GM12892 (cell line): ENCODE measurements at regions not wholly inside any gene's neighbourhood (a gene's known extent, or its start where the extent isn't known, plus 50 kb on each side); places are given as distances from the start of the nearest gene placed in this dataset.

ENCODE experiments used
- DNase-seq: peaks from one replicate; pipeline ENCODE4 v3.0.0; 2011; ENCODE audit not compliant: insufficient read length
- FAIRE-seq: peaks from 2 replicates; lab custom pipeline; 2011; peaks lifted over from hg19 to GRCh38; lab: Jason Lieb, UNC
- POLR2A ChIP-seq: IDR thresholded peaks from 2 replicates; pipeline ENCODE4 v1.6.1; 2011; ENCODE audit warnings: low read depth, low read length, control low read depth
- POLR2AphosphoS5 ChIP-seq: IDR thresholded peaks from 2 replicates; pipeline ENCODE4 v1.6.1; 2011; ENCODE audit warnings: low read depth, low read length, control low read depth
- TAF1 ChIP-seq: IDR thresholded peaks from 2 replicates; pipeline ENCODE4 v1.6.1; 2011; ENCODE audit warnings: low read depth, mild to moderate bottlenecking, control low read depth, low read length, borderline replicate concordance

DNA sequence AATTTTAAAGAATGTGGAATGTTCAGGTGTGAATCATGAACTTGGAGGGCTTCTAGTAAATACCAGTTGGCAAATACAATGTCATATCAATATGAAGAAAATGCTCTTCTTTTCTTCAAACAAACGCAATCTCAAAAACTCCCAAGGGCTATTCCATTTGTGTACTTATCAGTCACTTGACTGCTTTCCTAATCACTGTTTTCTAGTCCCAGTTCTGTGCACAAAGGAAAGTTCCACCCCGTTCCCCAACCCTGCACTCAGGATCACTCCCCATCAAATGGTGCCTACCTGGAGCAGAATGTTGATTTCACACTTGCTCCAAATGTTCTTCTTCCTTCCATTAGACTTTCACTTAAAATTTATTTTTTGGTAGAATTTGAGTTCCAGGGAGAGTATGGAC is 92.6 kb upstream of the RFC3 start:
- TF ChIP-seq TAF1 (no peak), POLR2AphosphoS5 (no peak), POLR2A (no peak)
- DNase-seq, result no peak
- FAIRE-seq, result no peak

DNA sequence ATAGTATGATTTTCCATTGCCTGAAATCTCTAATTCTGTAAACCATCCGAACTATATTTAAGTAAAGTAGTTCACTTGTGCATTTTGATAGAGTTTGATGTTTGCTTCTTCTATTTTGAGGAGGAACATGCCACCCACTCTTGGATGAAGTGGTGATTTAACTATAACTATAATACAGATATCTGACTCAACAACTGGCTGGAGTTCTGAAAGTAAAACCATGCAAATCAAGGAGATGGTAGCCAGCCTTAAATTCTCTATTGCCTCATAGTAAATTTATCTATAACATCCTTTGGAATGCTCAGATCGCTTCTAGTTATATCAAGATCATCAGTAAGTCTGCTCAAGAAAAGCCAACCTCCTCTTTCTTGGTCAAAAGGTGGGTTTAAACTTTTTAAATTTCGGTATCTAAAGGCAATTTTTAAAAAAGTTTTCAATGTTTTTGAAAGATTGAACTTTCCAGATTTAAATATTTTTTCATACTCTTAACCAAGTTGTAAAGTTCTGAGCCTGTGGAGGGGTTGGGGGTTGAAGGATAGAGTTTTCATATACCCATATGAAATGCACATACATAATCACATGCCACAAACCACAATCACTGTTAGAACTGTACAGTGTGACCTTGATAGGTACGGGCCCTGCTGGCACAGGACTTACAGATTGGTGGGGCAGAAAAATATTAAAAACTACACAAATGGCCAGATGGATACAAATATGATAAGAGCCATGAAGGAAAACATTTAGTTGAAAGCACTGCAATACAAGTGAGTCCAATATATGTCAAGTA is 90.5 kb upstream of the RFC3 start:
- DNase-seq, result no peak
- TF ChIP-seq TAF1, result no peak
- TF ChIP-seq POLR2AphosphoS5, result no peak
- TF ChIP-seq POLR2A, result no peak
- FAIRE-seq, result peak; percentile 9

DNA sequence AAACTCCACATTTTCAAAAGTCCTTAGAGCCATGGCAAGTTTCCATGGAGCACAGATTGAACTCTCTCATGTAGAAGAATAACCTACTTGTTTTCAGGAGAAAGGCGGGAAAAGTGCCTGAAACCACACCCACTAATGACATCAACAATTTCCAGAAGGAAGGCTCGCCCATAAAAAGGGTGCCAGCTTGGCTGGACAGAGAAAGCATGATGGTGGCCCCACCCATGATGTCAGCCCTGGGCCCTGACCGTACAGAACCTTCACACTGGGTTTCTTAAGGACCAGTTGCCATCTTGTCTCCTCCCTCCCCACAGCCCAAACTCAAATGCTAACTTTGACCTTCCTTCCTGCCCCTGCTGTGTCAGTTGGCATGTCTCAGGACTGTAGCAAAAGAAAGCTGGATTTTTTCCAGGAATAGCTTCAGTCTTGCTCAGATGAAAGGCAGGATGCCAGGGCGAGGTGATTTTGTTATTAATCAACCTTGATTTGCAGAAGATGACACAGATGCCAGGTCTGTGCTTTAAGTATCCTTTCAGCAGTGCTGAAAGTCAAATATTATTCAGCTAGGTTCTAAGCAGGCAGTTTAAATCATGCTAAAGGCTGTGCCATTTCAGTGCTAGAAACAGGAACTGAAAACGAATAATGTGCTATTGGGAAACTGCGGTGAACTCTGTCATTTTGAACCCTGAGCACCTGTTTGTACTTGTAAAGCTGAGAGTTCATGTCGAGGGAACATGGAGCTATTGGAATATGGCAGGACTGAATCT is 89.5 kb upstream of the RFC3 start:
- TF ChIP-seq POLR2A, result no peak
- DNase-seq (no peak), FAIRE-seq (peak; percentile 98)

DNA sequence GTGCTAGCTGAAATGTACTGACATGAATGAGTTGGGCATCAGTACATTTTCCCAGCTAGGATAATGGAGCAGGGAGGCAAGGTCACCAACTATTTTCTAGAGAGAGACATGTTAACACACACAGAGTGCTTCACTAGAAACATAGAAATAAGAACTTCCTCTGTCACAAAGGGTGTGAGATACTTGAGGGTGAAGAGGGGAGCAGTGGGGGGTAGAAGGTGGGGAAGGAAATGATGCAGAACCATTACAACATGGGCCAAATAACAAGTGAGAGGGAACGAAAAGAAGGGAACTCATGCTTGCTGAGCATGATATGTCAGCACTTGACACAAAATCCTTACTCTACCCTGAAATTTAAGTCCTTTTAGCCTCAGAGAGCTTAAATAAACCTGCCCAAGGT is 87.8 kb upstream of the RFC3 start:
- DNase-seq (no peak), FAIRE-seq (peak; percentile 87)
- TF ChIP-seq POLR2A, result no peak

DNA sequence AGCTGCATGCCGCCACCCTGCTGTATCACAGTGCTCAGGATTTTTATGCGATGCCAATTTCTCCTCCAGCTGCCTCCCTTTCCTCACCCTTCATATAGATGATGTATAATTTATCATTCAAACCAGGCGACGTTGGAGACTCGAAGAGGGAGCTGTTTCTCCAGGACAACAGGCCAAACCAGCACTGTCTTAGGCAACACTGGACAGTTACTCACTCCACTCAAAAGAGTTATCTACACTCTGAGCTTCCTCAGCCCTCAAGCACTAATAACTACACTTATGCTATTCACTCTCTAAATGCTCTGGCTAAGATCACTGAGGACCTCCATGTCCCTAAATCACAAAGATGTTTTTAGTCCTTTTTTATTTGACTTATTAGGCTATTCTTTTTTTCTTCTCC is 87.3 kb upstream of the RFC3 start:
- FAIRE-seq (peak; percentile 77), DNase-seq (no peak)
- TF ChIP-seq TAF1 (no peak), POLR2AphosphoS5 (no peak), POLR2A (no peak)

DNA sequence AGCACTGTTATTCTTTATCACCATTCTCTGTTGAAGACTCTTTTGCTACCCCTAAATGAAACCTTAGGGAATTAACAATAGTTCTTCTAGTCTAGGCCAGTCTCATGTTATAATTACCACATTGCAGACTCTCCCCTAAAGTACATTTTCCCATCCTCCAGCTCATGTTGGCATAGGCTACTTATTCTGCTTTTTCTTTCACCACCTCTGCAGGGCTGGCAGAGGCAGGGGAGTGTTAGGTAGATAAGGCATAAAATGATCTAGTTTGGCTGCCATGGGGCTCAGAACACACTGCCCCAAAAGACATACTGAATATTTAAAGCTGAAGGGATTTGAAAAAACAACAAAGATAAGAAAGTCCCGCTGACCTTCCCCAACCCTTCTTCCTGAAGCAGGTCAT is 82.7 kb upstream of the RFC3 start:
- TF ChIP-seq POLR2AphosphoS5, result no peak
- no peak for TF ChIP-seq POLR2A
- no peak for TF ChIP-seq TAF1
- DNase-seq (no peak), FAIRE-seq (no peak)

DNA sequence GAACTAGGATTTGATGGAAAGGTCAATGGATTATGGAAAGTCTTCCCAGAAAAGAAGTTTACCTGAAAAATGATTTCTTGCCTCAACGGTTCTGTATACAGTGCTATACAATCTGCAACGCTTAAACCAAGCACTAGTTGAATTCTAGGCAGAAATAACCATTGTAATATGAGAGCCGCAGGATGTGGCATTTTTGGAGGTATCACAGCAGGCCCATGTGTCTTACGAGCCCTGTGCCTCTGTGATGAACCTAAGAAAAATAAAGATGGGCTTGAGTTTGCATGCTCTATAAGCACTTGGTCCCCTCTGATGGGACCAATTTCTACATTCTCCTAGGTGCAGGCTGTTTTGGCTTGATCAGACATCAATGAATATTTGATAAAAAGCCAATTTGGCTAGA is 78.7 kb upstream of the RFC3 start:
- FAIRE-seq, result no peak
- TF ChIP-seq TAF1 (no peak), POLR2AphosphoS5 (no peak), POLR2A (no peak)
- no peak for DNase-seq

DNA sequence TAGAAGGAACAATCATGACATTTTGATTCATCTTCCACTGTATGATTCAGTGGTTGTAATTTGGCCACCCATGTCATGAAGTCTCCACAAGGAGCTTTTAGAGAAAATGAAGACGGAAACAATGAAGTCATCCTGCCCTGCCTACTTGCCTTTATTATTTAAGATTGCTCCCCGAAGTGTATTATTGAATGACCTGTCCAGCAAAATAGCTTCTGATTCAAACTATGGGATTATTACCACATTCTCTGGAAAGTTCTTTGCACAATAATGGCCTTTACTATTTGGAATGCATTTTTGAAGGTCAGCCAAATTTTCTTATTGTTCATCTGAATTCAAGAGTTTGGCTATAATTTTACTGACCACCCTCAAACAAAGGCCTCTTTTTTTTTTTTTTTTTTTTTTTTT is 77.8 kb upstream of the RFC3 start:
- no peak for DNase-seq
- FAIRE-seq, result no peak
- no peak for TF ChIP-seq POLR2A
- TF ChIP-seq POLR2AphosphoS5, result no peak
- no peak for TF ChIP-seq TAF1

DNA sequence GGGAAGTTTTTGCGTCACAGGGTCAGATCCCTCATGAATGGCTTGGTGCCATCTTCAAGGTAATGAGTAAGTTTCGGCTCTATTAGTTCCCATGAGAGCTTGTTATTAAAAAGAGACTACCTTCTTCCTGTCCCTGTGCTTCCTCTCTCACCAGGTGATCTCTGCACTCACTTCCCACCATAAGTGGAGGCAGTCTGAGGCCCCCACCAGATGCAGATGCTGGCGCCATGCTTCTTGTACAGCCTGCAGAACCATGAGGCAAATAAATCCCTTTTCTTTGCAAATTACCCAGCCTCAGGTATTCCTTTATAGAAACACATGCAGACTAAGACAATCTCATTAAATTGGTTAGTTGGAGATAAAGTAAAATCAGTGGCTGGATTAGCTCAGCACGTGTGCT is 75.6 kb upstream of the RFC3 start:
- peak; percentile 77 for FAIRE-seq

DNA sequence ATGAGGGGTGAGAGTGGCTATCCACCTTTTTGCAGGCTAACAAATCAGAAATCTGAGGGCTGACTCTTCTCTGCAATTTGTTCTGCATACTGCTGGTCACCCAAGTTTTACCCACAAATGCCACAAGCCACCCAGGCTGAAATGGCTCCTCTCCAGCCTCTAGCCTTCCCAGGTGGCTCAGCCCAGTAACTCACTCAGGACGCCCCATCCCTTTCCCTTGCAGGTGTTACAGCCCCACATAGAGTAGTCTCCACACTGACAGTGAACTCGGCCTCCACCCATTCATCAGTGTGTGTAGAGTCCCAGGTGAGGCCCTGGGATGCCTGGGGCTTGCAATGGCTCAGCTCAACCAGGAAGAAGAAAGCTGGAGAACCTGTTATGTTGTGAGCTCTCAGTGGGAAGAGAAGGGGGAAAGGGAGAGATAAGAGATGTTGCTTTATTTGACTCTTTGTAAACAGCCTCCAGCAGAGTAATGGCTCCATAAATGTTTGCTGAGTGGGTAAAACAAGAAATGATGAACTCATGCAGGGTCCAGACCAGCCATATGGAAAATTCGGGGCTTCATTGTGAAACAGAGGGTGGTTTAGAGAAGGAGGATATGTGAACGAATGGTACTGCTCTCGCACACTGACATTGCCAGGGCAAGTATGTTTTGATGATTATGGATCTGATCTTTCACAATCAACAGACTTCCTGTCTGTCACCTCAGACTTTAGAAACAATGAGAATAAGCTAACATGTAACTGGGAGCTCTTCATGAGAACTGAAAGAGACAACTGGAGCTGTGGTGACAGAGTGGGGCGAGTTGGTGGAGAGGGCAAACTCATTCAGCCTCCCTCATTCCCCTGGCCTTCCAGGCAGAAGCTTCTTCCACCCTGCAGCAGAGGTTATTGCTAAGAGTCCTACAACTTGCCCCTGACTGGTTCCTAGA is 74.2 kb upstream of the RFC3 start:
- no peak for DNase-seq
- FAIRE-seq, result peak; percentile 88
- TF ChIP-seq TAF1 (0 out of 2 replicates have a peak, but pooled peaks have one; percentile 33), POLR2AphosphoS5 (no peak), POLR2A (peak; percentile 21; the same call in 1 of the 2 replicates)

More for the DNA sequence above, 75.6 kb upstream of the RFC3 start:
- no peak for TF ChIP-seq POLR2A
- TF ChIP-seq POLR2AphosphoS5, result no peak
- TF ChIP-seq TAF1, result no peak
- no peak for DNase-seq
